ENCODE measurements at regions not wholly inside any gene's neighbourhood (a gene's known extent, or its start where the extent isn't known, plus 50 kb on each side); places are given as distances from the start of the nearest gene placed in this dataset.

DNA sequence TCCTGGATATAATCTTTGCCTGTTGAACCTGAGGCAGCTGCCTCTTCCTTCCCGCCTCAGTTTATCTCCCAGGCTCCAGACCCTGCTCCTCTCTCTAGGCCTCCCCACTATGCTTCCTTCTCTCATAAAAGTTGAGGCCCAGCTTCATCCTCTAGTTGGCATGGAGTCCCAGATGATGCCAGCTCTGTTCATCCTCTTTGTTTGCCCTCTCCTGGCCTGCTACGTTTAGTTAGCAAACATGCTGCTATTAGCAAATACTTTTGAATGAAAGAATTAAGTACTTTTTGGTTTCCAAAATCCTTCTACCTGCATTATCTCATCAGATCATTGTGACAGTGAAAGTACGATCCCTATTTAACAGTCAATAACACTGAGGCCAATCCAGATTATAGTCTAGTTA is 472.5 kb downstream of the COG6 start:
- H3K9me3 ChIP-seq: no peaks in the 10 kb centered on the region
- DNase-seq (ENCODE audit: low spot score in 2 of 2): no peak
- H3K4me3 ChIP-seq: no peak overlapping the region
- no peaks in the 10 kb centered on the region for H3K27me3 ChIP-seq
- TF ChIP-seq POLR2AphosphoS5 (IDR thresholded peaks at IDR 0.05) (no peak), POLR2A (IDR thresholded peaks at IDR 0.05) (no peak)
- TF ChIP-seq, protein P1, sequence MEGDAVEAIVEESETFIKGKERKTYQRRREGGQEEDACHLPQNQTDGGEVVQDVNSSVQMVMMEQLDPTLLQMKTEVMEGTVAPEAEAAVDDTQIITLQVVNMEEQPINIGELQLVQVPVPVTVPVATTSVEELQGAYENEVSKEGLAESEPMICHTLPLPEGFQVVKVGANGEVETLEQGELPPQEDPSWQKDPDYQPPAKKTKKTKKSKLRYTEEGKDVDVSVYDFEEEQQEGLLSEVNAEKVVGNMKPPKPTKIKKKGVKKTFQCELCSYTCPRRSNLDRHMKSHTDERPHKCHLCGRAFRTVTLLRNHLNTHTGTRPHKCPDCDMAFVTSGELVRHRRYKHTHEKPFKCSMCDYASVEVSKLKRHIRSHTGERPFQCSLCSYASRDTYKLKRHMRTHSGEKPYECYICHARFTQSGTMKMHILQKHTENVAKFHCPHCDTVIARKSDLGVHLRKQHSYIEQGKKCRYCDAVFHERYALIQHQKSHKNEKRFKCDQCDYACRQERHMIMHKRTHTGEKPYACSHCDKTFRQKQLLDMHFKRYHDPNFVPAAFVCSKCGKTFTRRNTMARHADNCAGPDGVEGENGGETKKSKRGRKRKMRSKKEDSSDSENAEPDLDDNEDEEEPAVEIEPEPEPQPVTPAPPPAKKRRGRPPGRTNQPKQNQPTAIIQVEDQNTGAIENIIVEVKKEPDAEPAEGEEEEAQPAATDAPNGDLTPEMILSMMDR (IDR thresholded peaks at IDR 0.05): no peak
- no peak overlapping the region for H3K27ac ChIP-seq
- H3K36me3 ChIP-seq: no peaks in the 10 kb centered on the region
- no peaks in the 10 kb centered on the region for H3K4me1 ChIP-seq
- intact Hi-C loops (cut with DNase I; ENCODE audit: low total_unique reads): no loop called here

DNA sequence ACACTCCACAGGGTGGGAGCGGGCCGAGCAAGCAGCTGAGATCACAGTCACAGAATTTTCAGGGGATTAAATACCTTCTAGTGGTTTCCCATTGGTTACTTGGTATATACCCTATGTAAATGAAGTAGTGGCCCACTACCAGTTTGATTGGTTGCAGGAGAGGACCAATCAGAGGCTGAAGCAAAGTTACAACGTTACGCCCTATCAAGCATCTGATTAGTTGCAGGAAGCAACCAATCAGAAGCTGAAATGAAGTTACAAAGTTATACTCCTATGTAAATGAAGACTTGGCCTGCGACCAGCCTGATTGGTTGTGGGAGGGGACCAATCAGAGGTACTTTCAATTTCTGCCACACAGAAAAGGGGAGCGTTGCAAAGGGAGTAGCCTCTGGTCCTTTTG is 474.0 kb downstream of the COG6 start:
- Histone ChIP-seq H3K9me3 (no peaks in the 10 kb centered on the region), H3K36me3 (no peaks in the 10 kb centered on the region), H3K27ac (no peak overlapping the region), H3K27me3 (no peaks in the 10 kb centered on the region), H3K4me1 (no peaks in the 10 kb centered on the region), H3K4me3 (no peak overlapping the region)
- intact Hi-C loops (cut with DNase I; ENCODE audit: low total_unique reads): no loop called here
- TF ChIP-seq, protein P1 (IDR thresholded peaks at IDR 0.05): no peak
- no peak for TF ChIP-seq POLR2AphosphoS5 (IDR thresholded peaks at IDR 0.05)
- no peak for TF ChIP-seq POLR2A (IDR thresholded peaks at IDR 0.05)
- DNase-seq (ENCODE audit: low spot score in 2 of 2): no peak

DNA sequence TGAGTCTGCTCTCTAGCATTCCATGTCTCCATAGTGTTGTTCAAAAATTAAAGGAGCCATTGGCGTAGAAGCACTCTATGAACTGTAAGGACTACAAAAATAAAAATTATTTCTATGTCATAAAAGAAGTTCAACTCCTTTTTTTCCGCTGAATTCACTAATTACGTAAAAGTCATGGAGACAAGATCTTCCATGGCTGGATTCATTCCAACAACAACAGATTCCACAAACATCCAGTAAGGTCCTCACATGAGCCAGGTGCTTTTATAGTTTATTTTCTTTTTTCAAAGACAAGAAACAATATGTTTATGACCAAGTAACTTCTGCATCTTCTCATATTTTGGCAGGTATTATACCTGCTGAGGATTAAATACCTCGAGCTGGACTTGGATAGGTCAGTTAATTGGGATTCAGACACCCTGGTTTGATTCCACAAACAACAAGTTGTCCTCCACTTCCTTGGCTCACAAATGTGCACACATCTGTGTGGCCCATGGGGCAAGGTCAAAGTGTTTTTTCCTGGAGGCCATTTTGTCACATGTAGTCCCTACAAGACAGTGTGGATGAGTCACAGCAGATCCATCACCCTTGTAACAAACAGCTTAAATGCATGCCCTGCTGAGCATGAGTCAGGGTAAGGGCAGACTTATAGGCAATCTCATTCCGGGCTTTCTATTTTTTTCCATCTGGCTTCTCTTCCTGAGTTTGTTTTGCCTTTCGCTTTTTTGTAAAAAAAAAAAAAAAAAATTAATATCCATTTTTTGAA is 475.6 kb downstream of the COG6 start:
- DNase-seq (ENCODE audit: low spot score in 2 of 2): no peak
- Histone ChIP-seq H3K4me3 (no peak overlapping the region), H3K27me3 (no peaks in the 10 kb centered on the region), H3K4me1 (no peaks in the 10 kb centered on the region), H3K9me3 (no peaks in the 10 kb centered on the region), H3K27ac (no peak overlapping the region), H3K36me3 (no peaks in the 10 kb centered on the region)
- intact Hi-C loops (cut with DNase I; ENCODE audit: low total_unique reads): no loop called here
- TF ChIP-seq, protein P1 (IDR thresholded peaks at IDR 0.05): no peak
- no peak for TF ChIP-seq POLR2AphosphoS5 (IDR thresholded peaks at IDR 0.05)
- no peak for TF ChIP-seq POLR2A (IDR thresholded peaks at IDR 0.05)

DNA sequence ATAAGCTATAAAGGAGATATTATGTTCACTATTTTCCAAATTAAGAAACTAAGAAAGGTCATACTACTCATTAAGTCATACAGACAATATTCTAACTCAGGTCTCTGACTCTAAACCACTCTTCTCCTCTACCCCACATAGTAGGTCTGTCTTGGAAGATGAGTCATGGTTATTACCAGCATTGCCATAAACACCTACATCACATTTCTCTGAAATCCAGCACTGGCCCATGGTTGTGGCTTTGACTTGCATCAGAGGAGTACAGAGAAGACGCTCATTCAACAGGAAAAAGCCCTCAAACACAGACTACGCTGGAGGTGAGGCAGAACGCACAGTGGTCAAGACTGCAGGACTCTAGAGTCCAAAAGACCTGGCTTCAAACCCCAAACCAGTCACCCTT is 476.8 kb downstream of the COG6 start:
- no peak for TF ChIP-seq POLR2AphosphoS5 (IDR thresholded peaks at IDR 0.05)
- no peak for TF ChIP-seq POLR2A (IDR thresholded peaks at IDR 0.05)
- TF ChIP-seq, protein P1 (IDR thresholded peaks at IDR 0.05): no peak
- Histone ChIP-seq H3K4me3 (no peak overlapping the region), H3K9me3 (no peaks in the 10 kb centered on the region), H3K27ac (no peak overlapping the region), H3K27me3 (no peaks in the 10 kb centered on the region), H3K4me1 (no peaks in the 10 kb centered on the region), H3K36me3 (no peaks in the 10 kb centered on the region)
- intact Hi-C loops (cut with DNase I; ENCODE audit: low total_unique reads): no loop called here
- no peak for DNase-seq (ENCODE audit: low spot score in 2 of 2)

DNA sequence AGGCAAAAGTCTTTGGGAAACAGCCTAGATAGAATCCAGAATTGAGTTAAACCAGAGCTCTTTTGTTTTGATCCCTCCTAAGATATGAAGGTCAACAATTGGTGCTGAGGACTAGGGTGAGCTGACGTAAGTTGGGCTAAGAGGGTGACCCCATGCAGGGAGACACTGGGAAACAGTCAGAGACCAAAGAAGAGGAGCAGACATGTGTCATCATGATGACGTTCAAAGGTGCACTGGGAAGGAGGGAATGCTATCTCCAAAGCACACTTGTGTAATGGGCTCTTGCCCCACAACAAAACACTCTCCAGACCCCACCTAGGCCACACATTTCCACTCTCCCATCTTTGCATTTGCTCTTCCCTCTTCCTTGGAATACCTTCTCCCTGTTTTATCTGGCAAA is 481.4 kb downstream of the COG6 start:
- intact Hi-C loops (cut with DNase I; ENCODE audit: low total_unique reads): no loop called here
- no peak overlapping the region for H3K27ac ChIP-seq
- no peaks in the 10 kb centered on the region for H3K36me3 ChIP-seq
- H3K9me3 ChIP-seq: no peaks in the 10 kb centered on the region
- TF ChIP-seq POLR2AphosphoS5 (IDR thresholded peaks at IDR 0.05) (no peak), POLR2A (IDR thresholded peaks at IDR 0.05) (no peak)
- TF ChIP-seq, protein P1 (IDR thresholded peaks at IDR 0.05): no peak
- no peaks in the 10 kb centered on the region for H3K4me1 ChIP-seq
- no peak for DNase-seq (ENCODE audit: low spot score in 2 of 2)
- no peaks in the 10 kb centered on the region for H3K27me3 ChIP-seq
- no peak overlapping the region for H3K4me3 ChIP-seq

Measured in breast epithelium (tissue), 4 donors.